ENCODE measurements at regions not wholly inside any gene's neighbourhood (a gene's known extent, or its start where the extent isn't known, plus 50 kb on each side); places are given as distances from the start of the nearest gene placed in this dataset.
"Not testable (repeated sequence)": the region's sequence is repeated elsewhere in the genome, so short reads cannot be mapped to it uniquely, and the experiment has no call there.

- no peak for FAIRE-seq
These were observed 234.4 kb upstream of the PRKD1 start for GRCh38 chr14:30162066-30162465.

GRCh38 chr14:30165255-30165654 lies 237.6 kb upstream of the PRKD1 start:
- no peak for FAIRE-seq

- no peak for FAIRE-seq
These were observed 250.1 kb upstream of the PRKD1 start for GRCh38 chr14:30177781-30178180.

- no peak for FAIRE-seq
These were observed 251.9 kb upstream of the PRKD1 start for GRCh38 chr14:30179381-30180130.

GRCh38 chr14:30180219-30180618 lies 252.6 kb upstream of the PRKD1 start:
- FAIRE-seq = no peak

- FAIRE-seq = no peak
These were observed 258.2 kb upstream of the PRKD1 start for GRCh38 chr14:30185832-30186231.

GRCh38 chr14:30191639-30192279 lies 264.1 kb upstream of the PRKD1 start:
- no peak for FAIRE-seq

GRCh38 chr14:30193101-30193500 lies 265.5 kb upstream of the PRKD1 start:
- FAIRE-seq = no peak

- FAIRE-seq = no peak
These were observed 266.3 kb upstream of the PRKD1 start for GRCh38 chr14:30193845-30194501.

GRCh38 chr14:30194741-30195148 lies 267.1 kb upstream of the PRKD1 start:
- FAIRE-seq = no peak

GRCh38 chr14:30195941-30196340 lies 268.3 kb upstream of the PRKD1 start:
- no peak for FAIRE-seq

- no peak for FAIRE-seq
These were observed 269.2 kb upstream of the PRKD1 start for GRCh38 chr14:30196861-30197260.

GRCh38 chr14:30198720-30199119 lies 271.1 kb upstream of the PRKD1 start:
- not testable (repeated sequence) for FAIRE-seq

- no peak for FAIRE-seq
These were observed 276.9 kb upstream of the PRKD1 start for GRCh38 chr14:30204431-30204980.

GRCh38 chr14:30209136-30209535 lies 281.5 kb upstream of the PRKD1 start:
- FAIRE-seq = no peak

GRCh38 chr14:30210630-30211029 lies 283.0 kb upstream of the PRKD1 start:
- FAIRE-seq = no peak

- no peak for FAIRE-seq
These were observed 283.7 kb upstream of the PRKD1 start for GRCh38 chr14:30211326-30211725.

- FAIRE-seq = no peak
These were observed 286.4 kb upstream of the PRKD1 start for GRCh38 chr14:30214014-30214413.

GRCh38 chr14:30214461-30215090 lies 286.9 kb upstream of the PRKD1 start:
- FAIRE-seq = no peak

GRCh38 chr14:30218907-30219306 lies 291.3 kb upstream of the PRKD1 start:
- FAIRE-seq = no peak

GRCh38 chr14:30221546-30221945 lies 293.9 kb upstream of the PRKD1 start:
- FAIRE-seq = no peak

- no peak for FAIRE-seq
These were observed 295.7 kb upstream of the PRKD1 start for GRCh38 chr14:30223385-30223785.

- FAIRE-seq = no peak
These were observed 296.3 kb upstream of the PRKD1 start for GRCh38 chr14:30223966-30224365.
